ENCODE measurements at regions not wholly inside any gene's neighbourhood (a gene's known extent, or its start where the extent isn't known, plus 50 kb on each side); places are given as distances from the start of the nearest gene placed in this dataset.
"Not testable (repeated sequence)": the region's sequence is repeated elsewhere in the genome, so short reads cannot be mapped to it uniquely, and the experiment has no call there.

GRCh38 chr7:409339-410281 lies 110.0 kb downstream of the PDGFA start:
- DNase-seq (ENCODE audit: low spot score), result no peak

- no peak for DNase-seq (ENCODE audit: low spot score)
Observed at GRCh38 chr7:410395-410910, 109.2 kb downstream of the PDGFA start.

DNA sequence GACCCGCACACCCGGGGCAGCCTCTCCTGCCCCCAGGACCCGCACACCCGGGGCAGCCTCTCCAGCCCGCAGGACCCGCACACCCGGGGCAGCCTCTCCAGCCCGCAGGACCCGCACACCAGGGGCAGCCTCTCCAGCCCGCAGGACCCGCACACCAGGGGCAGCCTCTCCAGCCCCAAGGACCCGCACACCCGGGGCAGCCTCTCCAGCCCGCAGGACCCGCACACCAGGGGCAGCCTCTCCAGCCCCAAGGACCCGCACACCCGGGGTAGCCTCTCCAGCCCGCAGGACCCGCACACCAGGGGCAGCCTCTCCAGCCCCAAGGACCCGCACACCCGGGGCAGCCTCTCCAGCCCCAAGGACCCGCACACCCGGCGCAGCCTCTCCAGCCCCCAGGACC lies 108.5 kb downstream of the PDGFA start:
- DNase-seq (ENCODE audit: low spot score), result not testable (repeated sequence)

- DNase-seq (ENCODE audit: low spot score), result no peak
Observed at GRCh38 chr7:411677-412312, 107.9 kb downstream of the PDGFA start.

- no peak for DNase-seq (ENCODE audit: low spot score)
Observed at GRCh38 chr7:412313-412710, 107.3 kb downstream of the PDGFA start.

DNA sequence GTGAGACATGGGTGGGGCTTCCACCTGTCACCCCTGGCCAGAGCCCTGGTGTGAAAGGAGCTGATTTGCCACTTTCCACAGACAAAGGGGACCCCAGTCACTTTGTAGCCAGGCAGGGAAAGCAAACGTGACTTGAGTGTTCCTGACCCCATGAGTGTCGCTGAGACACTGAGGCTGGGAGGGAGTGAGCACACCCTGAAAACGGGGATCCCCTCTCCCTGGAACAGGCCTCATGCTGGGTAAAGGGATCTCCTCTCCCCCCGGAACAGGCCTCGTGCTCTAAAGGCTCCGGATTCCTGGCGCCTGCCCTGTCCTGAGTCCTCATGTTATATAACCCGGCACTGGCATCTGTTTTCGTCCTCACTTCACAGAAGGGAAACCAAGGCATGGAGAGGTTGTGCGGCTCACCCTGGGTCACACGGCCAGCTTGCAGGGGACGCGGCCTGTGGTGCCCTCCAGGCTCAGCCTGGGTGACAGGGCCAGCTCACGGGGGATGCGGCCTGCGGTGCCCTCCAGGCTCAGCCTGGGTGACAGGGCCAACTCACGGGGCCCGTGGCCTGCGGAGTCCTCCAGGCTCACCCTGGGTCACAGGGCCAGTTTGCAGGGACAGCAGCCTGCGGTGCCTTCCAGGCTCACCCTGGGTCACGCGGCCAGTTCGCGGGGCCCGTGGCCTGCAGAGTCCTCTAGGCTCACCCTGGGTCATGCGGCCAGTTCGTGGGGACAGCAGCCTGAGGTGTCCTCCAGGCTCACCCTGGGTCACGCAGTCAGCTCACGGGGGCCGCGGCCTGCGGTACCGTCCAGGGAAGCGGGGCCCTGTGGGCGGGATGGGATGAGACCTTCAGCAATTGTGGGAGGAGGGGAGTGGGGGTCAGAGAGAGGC lies 104.7 kb downstream of the PDGFA start:
- no peak for DNase-seq (ENCODE audit: low spot score)

DNA sequence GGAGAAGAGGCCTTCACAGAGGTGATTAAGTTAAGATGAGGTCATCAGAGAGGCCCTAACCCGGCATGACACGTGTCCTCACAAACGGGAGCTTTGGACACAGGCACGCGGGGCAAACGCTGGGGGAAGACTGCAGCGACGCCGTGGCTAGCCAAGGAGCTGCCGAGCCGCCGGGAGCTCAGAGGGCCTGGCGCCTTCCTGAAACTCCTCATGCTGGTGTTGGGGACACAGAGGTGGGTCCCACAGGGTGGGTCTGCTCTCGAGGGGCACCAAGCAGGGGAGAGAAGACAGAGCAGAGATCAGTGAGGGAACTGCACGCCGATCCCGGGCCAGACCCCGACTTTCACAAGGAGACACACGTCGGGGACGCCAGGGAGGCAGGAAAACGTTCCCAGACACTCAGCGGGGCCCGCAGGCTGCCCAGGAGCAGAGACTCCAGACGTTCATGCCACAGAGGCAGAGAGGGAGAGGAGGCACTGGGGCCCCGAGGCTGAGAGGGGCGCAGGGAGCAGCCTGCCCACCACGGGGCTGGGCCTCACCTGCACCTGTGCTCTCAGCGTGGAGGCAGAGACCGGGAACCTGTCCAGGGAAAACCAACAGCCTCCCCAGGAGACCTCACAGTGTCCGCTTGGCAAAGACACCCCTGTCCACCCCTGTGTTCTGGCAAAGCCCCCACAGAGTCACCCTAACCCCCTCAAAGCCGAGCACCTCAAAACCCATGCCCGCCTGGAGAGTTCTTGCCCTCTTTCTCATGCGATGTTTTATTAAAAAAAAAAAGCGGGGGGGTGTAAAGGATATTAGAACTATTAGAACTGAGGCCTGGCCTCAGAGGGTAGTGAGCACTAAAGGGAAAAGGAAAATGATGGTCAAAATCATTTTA lies 103.8 kb downstream of the PDGFA start:
- DNase-seq (ENCODE audit: low spot score), result no peak

- DNase-seq (ENCODE audit: low spot score), result no peak
Observed at GRCh38 chr7:416761-417624, 102.7 kb downstream of the PDGFA start.

- DNase-seq (ENCODE audit: low spot score), result no peak
Observed at GRCh38 chr7:417625-417889, 102.1 kb downstream of the PDGFA start.

DNA sequence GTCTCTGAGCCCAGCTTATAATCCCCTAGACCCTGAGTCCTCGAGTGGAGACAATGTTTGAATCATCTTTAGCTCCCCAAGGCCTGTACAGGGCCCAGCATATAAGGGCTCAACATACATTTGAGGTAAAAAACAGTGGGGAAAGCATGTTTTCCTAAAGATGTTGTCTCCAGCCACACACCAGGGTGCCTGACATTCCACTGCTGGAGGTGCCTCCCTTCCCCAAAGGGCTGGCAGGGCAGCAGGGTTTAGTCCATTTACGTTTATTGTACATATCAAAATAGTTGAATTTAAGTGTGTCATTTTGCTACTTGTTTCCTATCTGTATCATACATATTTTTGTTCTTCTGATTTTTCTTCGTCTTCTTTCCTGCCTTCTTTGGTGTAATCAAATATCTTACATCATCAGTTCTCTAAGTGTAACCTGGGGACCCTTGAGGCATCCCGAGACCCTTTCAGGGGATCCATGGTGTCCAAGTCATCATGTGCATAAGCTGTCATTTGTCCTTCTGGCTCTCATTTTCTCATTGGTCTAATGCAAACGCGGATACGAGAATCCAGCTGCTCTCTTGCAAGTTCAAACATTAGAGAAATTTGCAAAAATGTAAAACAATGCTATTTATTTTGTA lies 101.6 kb downstream of the PDGFA start:
- DNase-seq (ENCODE audit: low spot score), result no peak

- no peak for DNase-seq (ENCODE audit: low spot score)
Observed at GRCh38 chr7:418636-419280, 100.9 kb downstream of the PDGFA start.

DNA sequence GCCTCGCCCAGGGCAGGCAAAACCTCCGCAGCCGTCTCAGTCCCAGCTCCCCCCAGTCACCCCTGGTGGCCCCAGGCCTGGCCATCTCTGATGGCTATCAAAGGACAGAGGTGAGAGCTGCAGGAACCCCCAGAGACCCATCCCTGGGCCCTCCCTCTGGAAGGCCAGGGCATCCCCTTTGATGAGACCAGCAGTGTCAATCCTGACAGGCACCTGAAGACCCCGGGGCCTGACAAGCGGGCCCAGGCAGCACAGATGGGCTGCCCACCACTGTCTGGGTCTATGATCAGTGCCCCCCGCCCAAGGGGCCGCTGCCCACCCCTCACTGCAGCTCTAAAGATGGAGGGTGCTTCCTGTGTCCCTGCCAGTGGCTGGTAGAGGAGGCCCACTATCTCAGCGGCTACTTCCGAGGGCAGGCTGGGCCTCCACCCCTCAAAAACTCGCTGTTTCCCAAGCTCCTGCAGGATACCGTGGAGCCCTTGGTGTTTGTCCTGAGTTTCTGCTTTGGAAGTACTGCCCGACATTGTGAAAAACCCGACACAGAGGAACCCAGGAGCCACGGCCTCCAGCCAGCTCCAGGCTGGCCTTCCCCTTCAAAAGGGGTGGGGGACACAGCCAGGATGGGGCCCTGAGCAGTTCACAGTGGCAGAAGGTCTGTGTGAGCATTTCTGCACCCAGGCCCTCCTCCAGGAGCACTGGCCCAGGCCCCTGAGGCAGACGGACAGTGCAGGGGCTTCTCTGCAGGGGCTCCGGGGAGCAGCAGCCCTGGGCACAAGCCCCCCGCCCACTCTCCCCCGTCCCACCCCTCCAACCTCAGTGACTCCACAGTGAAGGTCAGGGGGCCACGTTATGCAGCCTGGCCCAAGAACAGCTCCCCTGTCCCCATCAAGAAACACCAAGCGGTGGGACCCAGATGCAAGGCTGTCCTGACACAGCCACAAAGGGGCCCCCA lies 99.2 kb downstream of the PDGFA start:
- no peak for DNase-seq (ENCODE audit: low spot score)

DNA sequence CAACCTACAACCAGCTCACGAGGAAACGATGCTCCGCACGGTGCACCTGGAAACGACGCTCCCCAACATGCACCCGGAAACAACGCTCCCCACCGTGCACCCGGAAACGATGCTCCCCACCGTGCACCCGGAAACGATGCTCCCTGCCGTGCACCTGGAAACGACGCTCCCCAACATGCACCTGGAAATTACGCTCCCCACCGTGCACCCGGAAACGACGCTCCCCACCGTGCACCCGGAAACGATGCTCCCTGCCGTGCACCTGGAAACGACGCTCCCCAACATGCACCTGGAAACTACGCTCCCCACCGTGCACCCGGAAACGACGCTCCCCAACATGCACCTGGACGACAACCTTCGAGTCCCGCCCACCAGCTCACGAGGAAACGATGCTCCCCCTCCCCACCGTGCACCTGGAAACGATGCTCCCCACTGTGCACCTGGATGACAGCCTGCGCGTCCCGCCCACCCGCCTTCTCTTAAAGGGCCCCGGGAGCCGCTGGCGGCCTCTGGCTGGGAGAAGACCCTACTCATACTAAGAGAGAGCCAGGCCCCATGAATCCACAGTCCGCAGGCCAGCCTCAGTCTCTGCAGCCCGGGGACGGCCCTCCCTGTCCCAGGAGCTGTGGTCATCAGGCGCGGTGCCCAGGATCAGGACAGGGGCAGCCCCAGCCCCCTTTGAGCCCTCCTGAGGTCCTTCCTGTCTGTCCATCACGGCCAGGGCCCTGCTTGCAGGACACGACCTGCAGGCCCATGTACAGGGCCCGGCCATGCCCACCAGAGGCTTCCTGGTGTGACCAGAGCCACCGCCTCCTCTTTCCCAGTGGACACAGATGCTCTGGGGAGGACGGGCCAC lies 98.3 kb downstream of the PDGFA start:
- no peak for DNase-seq (ENCODE audit: low spot score)

DNA sequence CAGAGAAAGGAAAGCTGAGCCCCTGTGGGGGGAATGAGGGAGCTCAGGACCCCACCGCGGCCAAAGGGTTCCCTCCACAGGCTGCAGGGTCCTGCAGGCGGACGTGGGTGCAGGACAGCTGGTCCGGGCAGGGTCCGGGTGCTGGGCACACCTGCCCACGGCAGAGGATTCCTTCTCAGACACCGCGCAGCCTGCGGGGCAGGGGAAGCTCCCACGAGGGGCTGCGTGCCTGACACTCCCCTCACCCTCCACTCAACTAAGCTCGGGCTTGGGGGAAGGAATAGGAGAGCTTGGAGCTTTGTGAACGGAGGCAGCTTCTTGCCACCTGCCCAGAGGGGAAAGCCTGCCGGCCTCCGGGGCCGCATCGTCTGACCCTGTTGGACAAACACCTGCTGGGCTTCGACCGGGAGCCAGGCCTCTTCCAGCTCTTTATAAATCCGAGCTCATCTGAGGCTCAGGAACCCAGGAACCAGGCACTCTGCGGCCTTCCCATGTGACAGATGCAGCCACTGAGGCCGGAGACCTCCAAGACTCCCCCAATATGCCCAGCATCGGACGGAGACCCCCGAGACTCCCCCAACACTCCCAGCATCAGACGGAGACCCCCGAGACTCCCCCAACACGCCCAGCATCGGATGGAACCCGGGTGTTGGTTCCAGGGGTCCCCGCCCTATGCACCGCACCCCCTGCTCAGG lies 97.3 kb downstream of the PDGFA start:
- no peak for DNase-seq (ENCODE audit: low spot score)

DNA sequence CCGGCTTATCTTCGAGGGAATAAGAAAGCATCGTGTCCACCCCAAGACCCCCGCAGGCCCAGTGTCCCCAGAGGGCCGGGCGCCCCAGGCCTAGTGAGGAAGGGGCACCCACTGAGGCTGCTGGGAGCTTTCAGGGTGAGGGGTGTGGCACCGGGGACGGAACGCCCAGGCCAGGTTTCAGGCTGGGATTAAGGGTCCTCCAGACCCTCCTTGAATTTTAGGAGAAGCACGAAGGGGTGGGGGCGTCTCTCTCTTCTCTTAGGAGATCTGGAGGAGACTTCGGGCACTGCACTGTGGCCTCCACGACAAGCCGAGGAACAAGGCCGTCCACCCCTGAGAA lies 96.8 kb downstream of the PDGFA start:
- no peak for DNase-seq (ENCODE audit: low spot score)

All from ureter (tissue), 1 donor.